ENCODE measurements at regions not wholly inside any gene's neighbourhood (a gene's known extent, or its start where the extent isn't known, plus 50 kb on each side); places are given as distances from the start of the nearest gene placed in this dataset.

- no peak overlapping the region for H3K27ac ChIP-seq
These were observed 216.2 kb upstream of the CLINT1 start for GRCh38 chr5:158074992-158075769.

GRCh38 chr5:158074597-158074991 lies 215.6 kb upstream of the CLINT1 start:
- no peak for TF ChIP-seq CTCF (IDR thresholded peaks at IDR 0.05)
- no peak for ATAC-seq (ENCODE audit: insufficient number of reproducible peaks, low FRiP score, low read depth)

More at GRCh38 chr5:158074992-158075769, 216.2 kb upstream of the CLINT1 start:
- H3K9me3 ChIP-seq = no peaks in the 10 kb centered on the region
- H3K27me3 ChIP-seq (replicated peaks; ENCODE audit: insufficient read depth) = no peaks in the 10 kb centered on the region
- H3K4me1 ChIP-seq (ENCODE audit: control insufficient read depth in 1 of 2, low read depth in 2 of 2) = peaks cover 1 to 5% of the 10 kb centered on the region in 2 donors
- H3K4me3 ChIP-seq = peak overlapping the region; percentile 72
- TF ChIP-seq CTCF (IDR thresholded peaks at IDR 0.05) = peak; percentile 78
- peak; percentile 48 for ATAC-seq (ENCODE audit: insufficient number of reproducible peaks, low FRiP score, low read depth)
- no peaks in the 10 kb centered on the region for H3K36me3 ChIP-seq
- DNase-seq (ENCODE audit: low spot score) = no peak

GRCh38 chr5:158070859-158071258 lies 211.9 kb upstream of the CLINT1 start:
- TF ChIP-seq CTCF (IDR thresholded peaks at IDR 0.05) = no peak
- Histone ChIP-seq H3K4me3 (no peak overlapping the region), H3K9me3 (no peaks in the 10 kb centered on the region), H3K27me3 (replicated peaks; ENCODE audit: insufficient read depth) (no peaks in the 10 kb centered on the region), H3K27ac (no peak overlapping the region), H3K4me1 (ENCODE audit: control insufficient read depth in 1 of 2, low read depth in 2 of 2) (peaks cover 5 to 7% of the 10 kb centered on the region in 2 donors), H3K36me3 (no peaks in the 10 kb centered on the region)
- ATAC-seq (ENCODE audit: insufficient number of reproducible peaks, low FRiP score, low read depth) = no peak
- no peak for DNase-seq (ENCODE audit: low spot score)

More at GRCh38 chr5:158074597-158074991, 215.6 kb upstream of the CLINT1 start:
- H3K9me3 ChIP-seq = no peaks in the 10 kb centered on the region
- H3K4me1 ChIP-seq (ENCODE audit: control insufficient read depth in 1 of 2, low read depth in 2 of 2) = peaks cover 5 to 7% of the 10 kb centered on the region in 2 donors
- H3K27me3 ChIP-seq (replicated peaks; ENCODE audit: insufficient read depth) = no peaks in the 10 kb centered on the region
- no peaks in the 10 kb centered on the region for H3K36me3 ChIP-seq
- DNase-seq (ENCODE audit: low spot score) = no peak
- no peak overlapping the region for H3K27ac ChIP-seq
- H3K4me3 ChIP-seq = no peak overlapping the region

- ATAC-seq (ENCODE audit: insufficient number of reproducible peaks, low FRiP score, low read depth) (no peak), DNase-seq (ENCODE audit: low spot score) (no peak)
- H3K4me1 ChIP-seq (ENCODE audit: control insufficient read depth in 1 of 2, low read depth in 2 of 2) = peaks cover 0 to 7% of the 10 kb centered on the region in 2 donors
- no peaks in the 10 kb centered on the region for H3K27me3 ChIP-seq (replicated peaks; ENCODE audit: insufficient read depth)
- H3K36me3 ChIP-seq = no peaks in the 10 kb centered on the region
- H3K27ac ChIP-seq = no peak overlapping the region
- H3K9me3 ChIP-seq = no peaks in the 10 kb centered on the region
- H3K4me3 ChIP-seq = no peak overlapping the region
- TF ChIP-seq CTCF (IDR thresholded peaks at IDR 0.05) = no peak
These were observed 210.9 kb upstream of the CLINT1 start for GRCh38 chr5:158069838-158070237.

- H3K27ac ChIP-seq = no peak overlapping the region
- H3K4me3 ChIP-seq = no peak overlapping the region
- no peaks in the 10 kb centered on the region for H3K27me3 ChIP-seq (replicated peaks; ENCODE audit: insufficient read depth)
- peaks cover 0 to 7% of the 10 kb centered on the region in 2 donors for H3K4me1 ChIP-seq (ENCODE audit: control insufficient read depth in 1 of 2, low read depth in 2 of 2)
- no peak for ATAC-seq (ENCODE audit: insufficient number of reproducible peaks, low FRiP score, low read depth)
- H3K9me3 ChIP-seq = no peaks in the 10 kb centered on the region
- no peak for TF ChIP-seq CTCF (IDR thresholded peaks at IDR 0.05)
- DNase-seq (ENCODE audit: low spot score) = no peak
- no peaks in the 10 kb centered on the region for H3K36me3 ChIP-seq
These were observed 210.0 kb upstream of the CLINT1 start for GRCh38 chr5:158068964-158069363.
